ENCODE measurements at regions not wholly inside any gene's neighbourhood (a gene's known extent, or its start where the extent isn't known, plus 50 kb on each side); places are given as distances from the start of the nearest gene placed in this dataset.
"Not testable (repeated sequence)": the region's sequence is repeated elsewhere in the genome, so short reads cannot be mapped to it uniquely, and the experiment has no call there.

GRCh38 chr13:90726375-90726774, 621.1 kb upstream of the MIR17HG start:
- no peaks in the 10 kb centered on the region for H3K9me3 ChIP-seq
- ATAC-seq (no peak), FAIRE-seq (no peak), DNase-seq (no peak)
- TF ChIP-seq CTCF (IDR thresholded peaks at IDR 0.05): no peak
- H3K27ac ChIP-seq: no peak overlapping the region
- 80 to 83% methylated on average over 2 of the region's 2 CpGs for WGBS, 2 donors
- intact Hi-C loops (cut with DNase I): no loop called here
- H3K27me3 ChIP-seq: no peaks in the 10 kb centered on the region
- no peaks in the 10 kb centered on the region for H3K36me3 ChIP-seq
- H3K4me1 ChIP-seq: no peaks in the 10 kb centered on the region
- no peak overlapping the region for H3K4me3 ChIP-seq

GRCh38 chr13:90732049-90732448, 615.4 kb upstream of the MIR17HG start:
- Histone ChIP-seq H3K9me3 (no peaks in the 10 kb centered on the region), H3K27me3 (no peaks in the 10 kb centered on the region), H3K4me3 (no peak overlapping the region), H3K27ac (no peak overlapping the region), H3K4me1 (no peaks in the 10 kb centered on the region), H3K36me3 (no peaks in the 10 kb centered on the region)
- no peak for FAIRE-seq
- DNase-seq: no peak
- TF ChIP-seq CTCF (IDR thresholded peaks at IDR 0.05): no peak
- WGBS, 2 donors: 97 to 100% methylated on average over 2 of the region's 2 CpGs
- ATAC-seq: no peak
- intact Hi-C loops (cut with DNase I): no loop called here

GRCh38 chr13:90734497-90734896, 613.0 kb upstream of the MIR17HG start:
- H3K27ac ChIP-seq; FAIRE-seq; H3K9me3 ChIP-seq; ATAC-seq; DNase-seq; intact Hi-C loops (cut with DNase I); H3K4me1 ChIP-seq; H3K4me3 ChIP-seq; H3K36me3 ChIP-seq; H3K27me3 ChIP-seq: not testable (repeated sequence)

GRCh38 chr13:90738881-90739280, 608.6 kb upstream of the MIR17HG start:
- Histone ChIP-seq H3K27me3 (no peaks in the 10 kb centered on the region), H3K9me3 (no peaks in the 10 kb centered on the region), H3K36me3 (no peaks in the 10 kb centered on the region), H3K27ac (no peak overlapping the region), H3K4me1 (no peaks in the 10 kb centered on the region), H3K4me3 (no peak overlapping the region)
- TF ChIP-seq CTCF (IDR thresholded peaks at IDR 0.05): no peak
- ATAC-seq (no peak), DNase-seq (no peak), FAIRE-seq (no peak)
- intact Hi-C loops (cut with DNase I): no loop called here

GRCh38 chr13:90740099-90740498, 607.4 kb upstream of the MIR17HG start:
- 56 to 82% methylated on average over 2 of the region's 2 CpGs for WGBS, 2 donors
- H3K36me3 ChIP-seq: no peaks in the 10 kb centered on the region
- FAIRE-seq (no peak), ATAC-seq (no peak), DNase-seq (no peak)
- intact Hi-C loops (cut with DNase I): no loop called here
- no peaks in the 10 kb centered on the region for H3K27me3 ChIP-seq
- no peak overlapping the region for H3K4me3 ChIP-seq
- no peaks in the 10 kb centered on the region for H3K4me1 ChIP-seq
- H3K9me3 ChIP-seq: no peaks in the 10 kb centered on the region
- TF ChIP-seq CTCF (IDR thresholded peaks at IDR 0.05): no peak
- no peak overlapping the region for H3K27ac ChIP-seq

GRCh38 chr13:90742381-90742780, 605.1 kb upstream of the MIR17HG start:
- Histone ChIP-seq H3K36me3 (no peaks in the 10 kb centered on the region), H3K27ac (no peak overlapping the region), H3K27me3 (no peaks in the 10 kb centered on the region), H3K4me3 (no peak overlapping the region), H3K4me1 (no peaks in the 10 kb centered on the region), H3K9me3 (no peaks in the 10 kb centered on the region)
- no peak for ATAC-seq
- FAIRE-seq: no peak
- intact Hi-C loops (cut with DNase I): no loop called here
- TF ChIP-seq CTCF (IDR thresholded peaks at IDR 0.05): no peak
- no peak for DNase-seq
